C4-2B (cell line): ENCODE measurements at regions not wholly inside any gene's neighbourhood (a gene's known extent, or its start where the extent isn't known, plus 50 kb on each side); places are given as distances from the start of the nearest gene placed in this dataset.

Experiments
- ZFX ChIP-seq: fragments of 450-650 bp; IDR thresholded peaks from 2 replicates; pipeline ENCODE4 v1.6.1; 2017
- TF ChIP-seq, protein P1 (sequence below): fragments of 450-650 bp; conservative IDR thresholded peaks from 2 replicates; pipeline ENCODE4 v1.5.1; 2017; ENCODE audit warnings: mild to moderate bottlenecking

GRCh38 chr2:2694746-2695145, 363.7 kb upstream of the MYT1L start:
- TF ChIP-seq, protein P1, sequence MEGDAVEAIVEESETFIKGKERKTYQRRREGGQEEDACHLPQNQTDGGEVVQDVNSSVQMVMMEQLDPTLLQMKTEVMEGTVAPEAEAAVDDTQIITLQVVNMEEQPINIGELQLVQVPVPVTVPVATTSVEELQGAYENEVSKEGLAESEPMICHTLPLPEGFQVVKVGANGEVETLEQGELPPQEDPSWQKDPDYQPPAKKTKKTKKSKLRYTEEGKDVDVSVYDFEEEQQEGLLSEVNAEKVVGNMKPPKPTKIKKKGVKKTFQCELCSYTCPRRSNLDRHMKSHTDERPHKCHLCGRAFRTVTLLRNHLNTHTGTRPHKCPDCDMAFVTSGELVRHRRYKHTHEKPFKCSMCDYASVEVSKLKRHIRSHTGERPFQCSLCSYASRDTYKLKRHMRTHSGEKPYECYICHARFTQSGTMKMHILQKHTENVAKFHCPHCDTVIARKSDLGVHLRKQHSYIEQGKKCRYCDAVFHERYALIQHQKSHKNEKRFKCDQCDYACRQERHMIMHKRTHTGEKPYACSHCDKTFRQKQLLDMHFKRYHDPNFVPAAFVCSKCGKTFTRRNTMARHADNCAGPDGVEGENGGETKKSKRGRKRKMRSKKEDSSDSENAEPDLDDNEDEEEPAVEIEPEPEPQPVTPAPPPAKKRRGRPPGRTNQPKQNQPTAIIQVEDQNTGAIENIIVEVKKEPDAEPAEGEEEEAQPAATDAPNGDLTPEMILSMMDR: no peak
- no peak for TF ChIP-seq ZFX
